GM21717 (cell line): ENCODE measurements at regions not wholly inside any gene's neighbourhood (a gene's known extent, or its start where the extent isn't known, plus 50 kb on each side); places are given as distances from the start of the nearest gene placed in this dataset.
A peak's percentile ranks its signal among the peaks of the same experiment; 100 is the strongest.
"Not testable (repeated sequence)": the region's sequence is repeated elsewhere in the genome, so short reads cannot be mapped to it uniquely, and the experiment has no call there.

ENCODE experiments used
- ATAC-seq: cut with Tn5 transposase; IDR thresholded peaks from one replicate; pipeline ENCODE4 v1.9.1; 2021; ENCODE audit warnings: mild to moderate bottlenecking, moderate library complexity; ENCODE audit not compliant: unreplicated experiment

DNA sequence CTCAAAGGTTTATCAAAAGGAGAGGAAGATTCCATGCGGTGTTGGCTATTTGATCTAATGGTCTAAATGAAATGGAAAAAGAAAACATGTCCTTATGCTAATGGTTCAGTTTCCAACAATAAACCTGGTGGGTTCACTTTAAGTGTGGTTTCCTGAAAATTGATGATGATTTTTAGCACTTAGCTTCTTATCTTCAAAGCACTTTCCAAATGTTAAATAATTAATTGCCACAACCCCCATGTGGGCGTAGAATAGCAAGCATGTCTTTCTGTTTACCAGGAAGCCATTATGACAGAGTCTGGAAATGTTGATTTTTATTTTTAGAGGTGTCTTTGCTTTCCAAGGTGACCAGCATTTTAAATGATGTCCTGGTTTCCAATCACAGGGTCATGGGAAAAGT is 134.8 kb upstream of the SLC4A4 start:
- no peak for ATAC-seq

DNA sequence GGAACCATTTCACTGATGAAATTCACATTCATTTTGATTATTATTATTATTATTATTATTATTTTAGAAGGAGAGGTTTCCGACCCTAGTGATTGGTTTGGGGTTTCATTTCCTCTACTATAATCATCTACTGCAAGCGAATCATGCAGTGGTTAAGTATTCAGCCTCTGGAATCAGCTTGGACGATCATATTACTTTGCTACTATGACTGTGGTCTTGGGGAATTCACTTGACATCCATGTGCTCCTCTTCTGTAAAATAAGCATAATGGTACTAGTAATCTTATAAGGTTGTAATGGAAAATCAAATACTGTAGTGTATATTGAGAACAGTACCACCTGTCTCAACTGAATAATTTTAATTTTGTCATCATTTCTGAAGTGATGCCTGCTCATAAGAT is 132.1 kb upstream of the SLC4A4 start:
- no peak for ATAC-seq

GRCh38 chr4:71209161-71209560 is 129.7 kb upstream of the SLC4A4 start:
- no peak for ATAC-seq

- ATAC-seq, result no peak
Observed at GRCh38 chr4:71210823-71211222, 128.0 kb upstream of the SLC4A4 start.

DNA sequence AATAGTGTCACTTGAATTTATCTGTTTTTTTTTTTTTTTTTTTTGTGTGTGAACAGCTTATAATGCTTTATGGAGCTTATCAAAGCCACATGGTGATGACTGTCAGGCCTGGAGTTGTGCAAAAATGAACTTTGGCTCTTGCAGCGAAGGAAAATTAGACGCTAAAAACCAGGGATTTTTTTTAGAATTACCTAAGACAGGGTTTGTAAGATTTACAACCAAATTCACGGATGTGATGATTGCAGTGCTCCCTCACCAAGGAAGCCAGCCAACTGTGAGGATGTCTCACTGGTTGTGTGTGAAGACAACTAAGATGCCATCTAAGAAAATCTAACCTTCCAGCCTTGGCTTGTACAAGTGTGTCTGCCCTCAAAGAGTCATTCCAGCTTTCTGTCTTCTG is 127.1 kb upstream of the SLC4A4 start:
- ATAC-seq, result no peak

DNA sequence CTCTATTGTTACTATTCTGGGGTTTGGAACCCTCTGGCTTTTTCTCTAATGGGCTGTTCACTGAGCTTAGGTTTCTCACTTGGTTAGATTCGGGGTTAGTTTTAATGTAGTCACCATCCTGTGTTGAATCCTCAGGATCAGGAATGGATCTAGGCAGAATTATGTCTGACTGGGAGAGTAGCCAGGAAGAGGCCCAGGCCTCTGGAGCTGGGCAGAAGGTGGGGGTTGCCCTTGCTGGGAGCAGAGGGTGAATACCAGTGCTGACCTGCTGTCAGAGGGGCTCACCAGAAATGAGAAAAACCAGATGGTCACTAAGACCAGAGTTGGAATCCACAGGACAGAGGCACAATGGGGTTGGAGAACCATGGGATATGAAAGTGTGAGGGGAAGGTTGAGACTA is 126.6 kb upstream of the SLC4A4 start:
- ATAC-seq, result no peak

DNA sequence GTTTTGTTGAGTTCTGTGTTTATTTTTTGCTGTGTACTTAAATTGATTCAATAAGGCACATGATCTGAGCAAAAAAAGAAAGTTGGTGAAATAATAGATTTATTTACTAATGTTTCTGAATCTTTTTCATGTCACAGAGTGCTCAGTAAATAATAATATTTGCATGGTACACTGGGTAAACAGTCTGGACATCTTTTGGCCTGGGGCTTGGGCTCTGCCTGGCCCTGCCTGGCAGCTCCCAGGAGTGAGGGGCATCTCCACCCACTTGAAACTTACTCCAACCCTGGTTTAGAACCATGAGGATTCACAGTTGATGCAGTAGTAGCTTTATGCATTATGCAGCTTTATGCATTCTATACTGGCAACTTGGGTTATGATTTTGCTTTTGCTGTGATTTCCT is 124.2 kb upstream of the SLC4A4 start:
- ATAC-seq, result no peak

DNA sequence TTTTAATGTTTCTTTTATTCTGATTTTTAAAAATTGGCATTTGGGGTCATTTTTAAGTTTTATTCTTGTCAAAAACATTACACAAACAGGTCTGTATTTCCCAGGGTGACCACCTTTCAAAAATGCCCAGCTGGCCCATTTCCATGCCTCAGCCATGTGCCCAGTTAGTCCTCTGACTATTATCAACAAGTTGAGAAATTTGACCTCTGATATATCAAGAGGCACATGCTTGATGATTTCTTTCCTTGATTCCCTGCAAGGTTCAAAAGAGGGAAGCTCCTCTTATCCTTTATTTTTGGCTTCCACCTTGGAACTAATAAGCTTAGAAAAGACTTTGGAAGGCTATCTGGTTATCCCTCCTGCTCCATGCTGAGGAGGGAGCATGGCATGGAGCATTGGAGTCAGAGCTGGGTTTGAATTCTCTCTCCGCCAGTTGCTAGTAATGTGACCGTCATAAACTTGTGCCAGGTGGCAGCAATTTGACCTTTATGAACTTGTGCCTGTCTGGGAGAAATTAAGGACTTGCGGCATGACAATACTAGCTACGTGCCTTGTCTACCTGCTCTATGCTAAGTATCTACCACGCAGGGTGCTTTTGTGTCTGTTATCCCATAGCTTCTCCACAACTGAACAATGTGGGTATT is 122.4 kb upstream of the SLC4A4 start:
- no peak for ATAC-seq

DNA sequence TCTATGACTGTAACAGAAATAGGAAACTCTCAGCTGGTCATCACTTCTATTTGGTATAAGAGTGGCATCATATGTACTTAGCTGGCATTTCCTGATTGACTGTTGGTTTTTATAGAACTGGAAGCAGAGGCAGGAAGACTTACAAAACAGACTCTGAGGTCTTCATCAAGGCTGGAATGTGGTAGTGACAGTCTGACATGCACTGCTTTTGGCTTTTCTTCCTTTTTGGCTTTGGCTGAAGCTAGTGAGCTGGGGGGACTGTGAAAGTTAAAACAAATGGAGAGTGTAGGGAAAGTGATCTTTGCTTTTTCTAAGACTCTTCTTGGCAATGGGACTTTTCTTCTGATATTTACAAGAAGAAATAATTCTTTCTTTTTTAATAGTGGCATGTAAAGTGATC is 121.1 kb upstream of the SLC4A4 start:
- no peak for ATAC-seq

- not testable (repeated sequence) for ATAC-seq
Observed at GRCh38 chr4:71220848-71221247, 118.0 kb upstream of the SLC4A4 start.

GRCh38 chr4:71221510-71222466 is 117.0 kb upstream of the SLC4A4 start:
- no peak for ATAC-seq

GRCh38 chr4:71222661-71223060 is 116.2 kb upstream of the SLC4A4 start:
- ATAC-seq, result no peak

GRCh38 chr4:71229477-71230270 is 109.1 kb upstream of the SLC4A4 start:
- ATAC-seq, result peak; percentile 54

DNA sequence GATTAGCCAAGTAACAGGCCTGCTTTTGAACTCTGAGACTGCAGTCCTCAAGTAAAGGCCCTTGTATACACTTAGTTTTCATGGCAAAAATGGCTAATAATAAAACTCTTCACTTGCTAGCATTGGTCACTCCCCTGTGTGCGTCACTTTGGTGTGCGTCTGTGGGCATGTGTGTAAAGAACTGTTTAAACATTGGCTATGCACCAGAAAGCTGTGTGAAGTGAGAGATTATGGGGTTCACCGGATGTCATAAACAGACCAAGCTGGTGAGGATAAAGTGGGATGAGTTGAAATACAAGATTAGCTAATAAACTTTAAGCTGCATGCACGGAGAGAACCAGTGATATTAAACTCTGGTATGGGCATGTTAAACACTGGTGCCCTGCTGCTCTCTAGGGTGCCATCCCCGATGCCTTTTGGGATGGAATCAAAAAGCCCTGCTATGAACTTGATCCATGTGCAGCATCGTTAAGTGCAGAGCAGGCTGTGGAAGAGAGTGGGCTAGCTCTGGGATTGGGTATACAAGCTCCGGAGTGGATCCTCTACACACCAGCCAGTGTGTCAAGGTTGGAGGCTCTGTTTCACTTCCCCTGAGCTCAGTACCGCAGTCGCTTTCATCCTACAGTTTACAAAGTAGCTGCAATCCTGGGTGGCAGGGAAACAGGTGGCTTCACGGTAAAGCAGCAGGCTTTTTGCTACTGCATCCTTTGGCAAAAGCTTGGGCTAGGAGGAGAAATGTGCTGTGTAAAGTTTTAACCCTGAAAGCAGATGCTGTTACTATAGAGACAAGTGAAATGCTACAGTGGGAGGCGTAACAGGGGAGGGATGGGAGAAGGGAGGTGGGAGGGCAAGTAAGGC is 108.3 kb upstream of the SLC4A4 start:
- no peak for ATAC-seq

- ATAC-seq, result no peak
Observed at GRCh38 chr4:71231129-71232055, 107.4 kb upstream of the SLC4A4 start.

DNA sequence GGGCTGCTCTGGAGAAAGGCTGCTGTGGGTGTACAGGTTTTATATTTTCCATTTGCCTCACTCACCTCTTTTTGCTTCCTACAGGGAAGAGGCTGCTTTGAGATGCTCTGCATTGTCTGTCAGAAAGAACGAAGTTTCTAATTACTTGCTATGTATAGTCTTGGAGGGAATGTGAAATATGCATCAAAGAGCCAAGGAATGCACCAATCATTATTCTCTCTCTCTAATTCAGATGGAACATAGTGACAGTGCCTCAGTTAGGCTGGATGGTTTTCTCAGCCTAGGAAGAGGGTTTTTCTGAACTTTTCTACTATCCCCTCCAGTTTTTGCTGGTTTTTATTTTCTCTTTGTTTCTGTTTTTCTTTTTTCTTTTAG is 106.8 kb upstream of the SLC4A4 start:
- no peak for ATAC-seq

DNA sequence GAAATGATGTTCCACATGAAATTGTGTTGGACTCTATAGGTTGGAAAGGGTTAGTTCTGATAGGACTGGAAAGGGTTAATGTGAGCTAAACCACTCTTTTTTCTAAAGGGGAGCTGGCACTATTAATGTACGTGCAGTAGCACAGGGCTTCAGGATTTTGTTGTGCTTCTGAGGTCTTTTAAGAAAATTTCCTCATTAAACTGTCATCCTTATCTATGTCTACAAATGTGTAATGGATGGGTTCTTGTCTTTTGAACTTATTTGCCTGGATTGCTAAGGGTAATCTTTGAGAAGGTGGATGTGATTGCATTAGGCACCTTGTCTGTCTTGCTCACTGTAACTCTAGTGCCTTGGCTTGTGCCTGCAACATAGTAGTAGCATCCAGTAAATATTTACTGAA is 106.0 kb upstream of the SLC4A4 start:
- ATAC-seq, result no peak

- ATAC-seq, result no peak
Observed at GRCh38 chr4:71235311-71236201, 103.3 kb upstream of the SLC4A4 start.

GRCh38 chr4:71236226-71236625 is 102.6 kb upstream of the SLC4A4 start:
- ATAC-seq, result no peak
